Embryonic facial prominence (tissue), 1 donor: ENCODE measurements at regions not wholly inside any gene's neighbourhood (a gene's known extent, or its start where the extent isn't known, plus 50 kb on each side); places are given as distances from the start of the nearest gene placed in this dataset.

Experiments used
- DNase-seq: peaks from one replicate; pipeline ENCODE4 v3.0.0-alpha.2; 2016; ENCODE audit errors: extremely low spot score

DNA sequence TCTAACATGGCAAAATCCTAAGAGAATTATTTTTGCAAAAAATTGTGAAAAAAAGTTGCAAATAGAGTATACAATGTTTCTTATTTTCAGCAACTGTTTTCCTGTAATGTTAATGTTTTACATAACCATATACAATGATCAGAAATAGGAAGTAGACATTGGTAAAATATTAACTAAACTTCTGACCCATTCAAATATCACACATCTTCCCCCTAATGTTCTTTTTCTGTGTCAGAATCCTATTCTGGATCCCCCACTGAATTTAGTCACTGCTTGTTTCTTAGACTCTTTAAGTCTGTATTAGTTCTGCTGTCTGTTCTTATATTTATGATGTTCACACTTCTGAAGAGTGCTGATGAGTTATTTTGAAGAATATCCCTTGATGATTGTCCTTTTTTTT is 62.0 kb downstream of the HFE start:
- no peak for DNase-seq

DNA sequence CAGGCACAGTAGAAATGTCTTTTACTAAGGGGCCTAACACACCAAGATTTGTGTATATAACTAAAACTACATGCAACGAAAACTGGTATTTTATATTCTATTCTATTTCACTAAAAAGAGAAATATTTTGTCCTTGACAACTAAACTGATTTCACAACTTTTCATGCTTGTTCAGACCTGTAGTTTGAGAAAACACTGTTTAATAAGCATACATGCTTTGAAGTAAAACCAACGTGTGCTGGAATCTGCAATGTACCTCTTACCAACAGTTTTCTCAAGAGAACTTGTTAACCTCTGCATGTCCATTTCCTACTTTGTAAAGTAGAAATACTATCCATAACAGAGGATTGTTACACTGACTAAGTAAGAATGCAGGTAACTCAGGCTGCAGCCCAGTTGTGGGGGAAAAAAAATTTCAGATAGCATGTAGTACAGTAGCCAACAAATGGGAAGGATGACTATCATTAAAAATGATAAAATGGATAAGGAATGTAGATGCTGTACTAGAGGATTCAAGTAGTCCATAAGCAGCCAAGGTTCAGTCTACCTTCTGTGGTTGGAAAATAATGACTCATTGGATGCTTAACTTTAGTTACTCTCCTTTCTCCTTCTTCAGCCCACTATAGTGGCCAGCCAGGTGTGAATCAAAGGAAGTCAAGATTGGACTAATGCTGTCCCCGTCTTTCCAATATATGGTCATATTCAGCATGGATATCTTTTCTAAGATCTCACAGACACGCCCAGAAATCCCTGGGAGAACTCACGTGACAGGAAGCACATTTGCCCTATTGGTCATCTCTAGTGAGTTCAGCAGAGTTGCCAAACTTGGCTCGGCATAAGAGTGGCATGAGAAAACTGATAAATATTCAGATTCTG is 65.2 kb downstream of the HFE start:
- no peak for DNase-seq

DNA sequence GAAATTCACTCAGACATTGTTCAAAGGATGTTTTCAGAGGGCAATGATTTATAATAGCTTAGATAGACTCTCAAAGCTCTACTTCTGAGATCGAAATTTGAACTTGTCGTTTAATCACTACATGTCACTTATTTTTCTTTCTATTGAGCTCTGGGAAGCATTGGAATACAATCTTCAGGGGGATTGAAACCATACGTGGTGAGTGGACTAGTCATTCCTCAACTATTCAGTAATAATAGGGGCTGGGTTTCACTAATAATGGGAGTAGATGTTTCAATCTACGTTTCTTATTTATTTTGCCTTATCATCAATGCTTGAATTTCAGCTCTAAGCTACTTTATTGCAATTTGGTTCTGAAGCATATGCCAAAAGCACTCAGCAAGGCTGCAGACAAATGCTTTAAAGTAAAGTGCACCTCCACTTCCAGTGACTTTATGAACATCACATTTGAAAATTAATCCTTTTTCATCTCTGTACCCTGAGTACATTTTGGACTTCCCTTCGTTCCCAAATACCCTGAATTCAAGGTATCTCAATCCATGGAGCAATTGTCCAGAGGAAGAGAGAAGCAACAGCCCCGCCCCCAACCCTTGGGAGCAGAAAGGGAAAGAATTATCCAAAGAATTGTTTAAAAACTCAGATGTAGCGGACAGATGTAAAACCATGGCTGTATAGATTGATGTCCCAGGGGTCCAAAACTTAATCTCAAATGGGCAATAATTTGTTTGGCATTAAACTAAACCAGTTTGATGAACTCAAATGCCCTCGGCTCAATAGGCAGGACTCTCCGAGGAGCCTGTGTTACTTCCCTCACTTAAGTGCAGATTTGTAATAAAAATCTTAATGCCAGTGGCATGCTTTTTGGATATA is 68.1 kb downstream of the HFE start:
- no peak for DNase-seq

DNA sequence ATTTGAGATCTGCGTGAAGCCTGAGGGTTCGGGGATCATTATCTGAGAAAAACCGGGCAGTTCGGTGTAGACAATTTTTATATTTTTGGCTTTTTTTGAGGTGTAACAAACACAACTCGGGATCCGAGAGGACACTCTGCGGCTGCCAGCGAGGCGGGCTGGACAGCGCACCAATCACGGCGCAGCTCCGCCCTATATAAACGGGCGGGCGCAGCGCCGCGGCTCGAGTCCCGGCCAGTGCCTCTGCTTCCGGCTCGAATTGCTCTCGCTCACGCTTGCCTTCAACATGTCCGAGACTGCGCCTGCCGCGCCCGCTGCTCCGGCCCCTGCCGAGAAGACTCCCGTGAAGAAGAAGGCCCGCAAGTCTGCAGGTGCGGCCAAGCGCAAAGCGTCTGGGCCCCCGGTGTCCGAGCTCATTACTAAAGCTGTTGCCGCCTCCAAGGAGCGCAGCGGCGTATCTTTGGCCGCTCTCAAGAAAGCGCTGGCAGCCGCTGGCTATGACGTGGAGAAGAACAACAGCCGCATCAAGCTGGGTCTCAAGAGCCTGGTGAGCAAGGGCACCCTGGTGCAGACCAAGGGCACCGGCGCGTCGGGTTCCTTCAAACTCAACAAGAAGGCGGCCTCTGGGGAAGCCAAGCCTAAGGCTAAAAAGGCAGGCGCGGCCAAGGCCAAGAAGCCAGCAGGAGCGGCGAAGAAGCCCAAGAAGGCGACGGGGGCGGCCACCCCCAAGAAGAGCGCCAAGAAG is 69.0 kb downstream of the HFE start:
- peak; percentile 89 for DNase-seq

DNA sequence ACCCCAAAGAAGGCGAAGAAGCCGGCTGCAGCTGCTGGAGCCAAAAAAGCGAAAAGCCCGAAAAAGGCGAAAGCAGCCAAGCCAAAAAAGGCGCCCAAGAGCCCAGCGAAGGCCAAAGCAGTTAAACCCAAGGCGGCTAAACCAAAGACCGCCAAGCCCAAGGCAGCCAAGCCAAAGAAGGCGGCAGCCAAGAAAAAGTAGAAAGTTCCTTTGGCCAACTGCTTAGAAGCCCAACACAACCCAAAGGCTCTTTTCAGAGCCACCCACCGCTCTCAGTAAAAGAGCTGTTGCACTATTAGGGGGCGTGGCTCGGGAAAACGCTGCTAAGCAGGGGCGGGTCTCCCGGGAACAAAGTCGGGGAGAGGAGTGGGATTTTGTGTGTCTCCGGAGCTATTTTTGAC is 69.6 kb downstream of the HFE start:
- peak; percentile 79 for DNase-seq

DNA sequence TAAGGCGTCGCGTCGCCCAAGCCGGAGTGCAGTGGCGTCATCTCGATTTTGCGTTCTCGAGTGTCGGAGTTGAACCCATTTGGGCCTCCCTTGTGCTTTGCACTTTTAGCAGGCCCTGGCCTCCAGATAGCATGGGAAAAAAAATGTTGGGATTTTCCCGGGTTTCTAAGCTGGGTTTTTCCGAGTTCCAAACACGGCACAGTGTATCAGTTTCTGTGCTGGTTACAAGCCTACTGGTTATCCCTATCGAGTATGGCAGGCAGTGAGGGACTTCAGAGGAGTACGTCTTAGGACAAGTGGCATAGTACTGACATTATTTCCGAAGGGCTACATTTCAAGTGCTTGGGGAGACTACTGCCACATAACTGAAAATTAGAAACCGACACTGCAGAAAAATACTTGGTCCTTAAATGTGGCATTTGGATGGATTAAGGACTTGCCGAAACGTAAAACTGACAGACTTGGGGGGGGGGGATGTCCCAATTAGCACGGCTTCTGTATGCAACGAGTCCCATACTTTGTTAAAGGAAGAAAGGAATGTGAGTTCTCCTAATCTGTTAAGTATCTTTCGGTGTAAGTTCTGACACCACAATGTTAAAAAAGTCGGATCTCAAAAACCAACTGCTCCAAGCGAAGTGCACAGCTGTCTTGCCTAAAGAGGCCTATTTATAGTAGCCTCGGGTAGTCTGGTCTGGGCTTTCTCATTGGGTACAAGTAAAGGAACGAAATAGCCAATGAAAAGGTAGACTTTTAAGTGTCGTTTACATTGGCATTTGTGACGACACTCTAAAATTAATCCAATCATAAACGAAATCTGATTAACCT is 70.2 kb downstream of the HFE start:
- no peak for DNase-seq

DNA sequence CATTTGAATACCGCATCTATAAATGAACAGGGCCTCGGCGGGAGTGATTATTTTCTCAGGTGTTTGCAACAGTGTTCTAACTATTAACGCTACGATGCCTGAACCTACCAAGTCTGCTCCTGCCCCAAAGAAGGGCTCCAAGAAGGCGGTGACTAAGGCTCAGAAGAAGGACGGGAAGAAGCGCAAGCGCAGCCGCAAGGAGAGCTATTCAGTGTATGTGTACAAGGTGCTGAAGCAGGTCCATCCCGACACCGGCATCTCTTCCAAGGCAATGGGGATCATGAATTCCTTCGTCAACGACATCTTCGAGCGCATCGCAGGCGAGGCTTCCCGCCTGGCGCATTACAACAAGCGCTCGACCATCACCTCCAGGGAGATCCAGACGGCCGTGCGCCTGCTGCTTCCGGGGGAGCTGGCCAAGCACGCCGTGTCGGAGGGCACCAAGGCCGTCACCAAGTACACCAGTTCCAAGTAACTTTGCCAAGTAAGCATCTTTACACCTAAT is 70.9 kb downstream of the HFE start:
- peak; percentile 100 for DNase-seq

DNA sequence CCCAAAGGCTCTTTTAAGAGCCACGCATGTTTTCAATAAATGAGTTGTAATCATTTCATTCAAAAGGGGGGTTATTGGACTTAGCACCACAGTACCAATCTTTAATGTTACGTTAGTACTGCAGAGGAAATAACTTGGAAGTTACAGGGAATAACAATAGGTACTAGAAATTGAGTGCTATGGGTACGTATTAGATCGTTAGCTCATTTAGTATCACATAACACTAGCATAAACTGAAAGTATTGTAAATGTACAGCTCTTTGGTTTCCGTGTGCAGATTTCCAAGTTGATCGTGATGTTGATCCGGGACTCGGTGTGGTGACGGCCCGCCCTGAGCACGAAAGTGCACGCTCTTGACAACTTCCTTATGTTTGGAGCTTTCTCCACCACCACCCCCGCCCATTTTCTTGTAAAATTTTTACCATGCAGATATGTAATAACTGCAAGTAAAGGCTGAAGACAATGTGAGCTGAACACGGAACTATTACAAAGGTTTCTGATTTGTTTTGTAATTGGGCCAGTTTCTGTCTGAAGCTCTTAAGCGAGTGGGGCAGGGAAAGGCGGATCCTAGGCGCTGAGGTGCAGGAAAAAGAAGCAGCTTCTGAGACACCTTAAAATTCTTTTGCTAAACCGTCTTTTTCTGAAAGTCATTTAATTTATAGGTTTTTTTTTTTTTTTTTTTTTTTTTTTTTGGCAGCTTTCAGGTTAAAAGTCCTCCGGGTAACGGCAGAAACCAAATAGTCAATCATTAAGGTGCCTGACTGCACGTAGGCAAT is 71.5 kb downstream of the HFE start:
- DNase-seq: peak; percentile 63

DNA sequence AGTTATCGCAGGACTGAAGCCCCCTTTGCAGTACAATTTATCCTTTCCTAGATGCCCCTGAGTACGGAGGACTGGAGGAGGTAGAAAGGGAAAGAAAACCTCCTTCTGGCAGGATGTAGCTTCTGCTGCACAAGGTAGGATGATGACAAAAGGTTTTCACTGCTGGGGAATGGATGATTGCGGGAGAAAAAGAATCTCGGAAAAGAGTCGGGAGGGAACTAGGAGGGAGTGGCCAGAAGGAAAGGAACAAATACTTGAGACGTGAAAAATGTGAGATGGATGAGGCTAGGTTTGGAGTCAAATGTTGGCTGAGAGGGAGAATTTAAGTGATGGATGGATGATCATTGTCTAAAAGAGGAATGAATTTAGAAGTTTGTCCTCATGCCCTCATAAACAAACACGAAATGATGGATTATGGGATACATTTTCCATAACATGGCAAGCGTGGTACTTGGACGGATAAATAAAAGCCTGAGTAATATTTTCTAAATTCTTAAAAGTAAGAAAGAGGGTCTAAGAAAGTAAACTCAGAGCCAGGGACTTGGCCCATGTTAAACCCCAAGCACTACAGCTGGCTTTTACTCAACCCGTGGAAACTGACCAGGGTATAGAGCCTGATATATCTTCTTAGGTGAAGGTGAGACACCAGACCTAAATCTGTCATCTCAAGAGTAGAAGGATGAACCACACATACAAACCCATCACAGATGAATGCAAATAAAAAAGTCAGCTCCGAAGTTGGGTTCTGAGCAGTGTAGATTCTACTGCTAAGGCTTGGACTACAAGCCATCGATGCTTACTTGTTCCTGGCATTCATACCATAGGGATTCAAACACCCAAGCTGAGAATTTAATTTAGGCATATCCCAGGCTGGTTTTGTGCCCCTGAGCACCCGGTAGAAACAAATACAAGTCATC is 72.4 kb downstream of the HFE start:
- DNase-seq: peak; percentile 56

DNA sequence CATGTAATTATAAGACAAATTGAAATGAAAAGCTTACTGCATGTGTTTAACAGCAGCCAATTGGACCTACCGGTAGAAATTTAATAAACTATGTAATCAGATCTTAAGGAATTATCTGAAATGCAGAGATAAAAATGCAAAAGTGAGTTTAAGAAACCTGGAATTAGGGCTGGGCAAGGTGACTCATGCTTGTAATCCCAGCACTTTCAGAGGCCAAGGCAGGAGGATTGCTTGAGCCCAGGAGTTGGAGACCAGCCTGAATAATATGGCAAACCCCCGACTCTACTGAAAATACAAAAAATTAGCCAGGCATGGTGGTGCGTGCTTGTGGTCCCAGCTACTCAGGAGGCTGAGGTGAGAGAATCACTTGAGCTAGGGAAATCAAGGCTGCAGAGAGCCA is 74.1 kb downstream of the HFE start:
- no peak for DNase-seq

DNA sequence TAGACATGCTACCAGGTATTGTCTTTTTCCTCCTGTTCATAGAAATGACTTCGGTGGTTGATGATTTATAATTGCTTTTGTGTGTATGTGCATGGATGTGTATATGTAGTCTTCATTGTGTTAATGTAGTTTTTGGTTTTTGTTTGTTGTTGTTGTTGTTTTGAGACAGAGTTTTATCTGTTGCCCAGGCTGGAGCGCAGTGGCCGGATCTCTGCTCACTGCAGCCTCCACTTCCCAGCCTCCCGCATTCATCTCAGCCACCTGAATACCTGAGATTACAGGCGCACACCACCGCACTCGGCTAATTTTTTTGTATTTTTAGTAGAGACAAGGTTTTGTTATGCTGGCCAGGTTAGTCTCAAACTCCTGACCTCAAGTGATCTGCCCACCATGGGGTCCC is 75.2 kb downstream of the HFE start:
- DNase-seq: no peak

DNA sequence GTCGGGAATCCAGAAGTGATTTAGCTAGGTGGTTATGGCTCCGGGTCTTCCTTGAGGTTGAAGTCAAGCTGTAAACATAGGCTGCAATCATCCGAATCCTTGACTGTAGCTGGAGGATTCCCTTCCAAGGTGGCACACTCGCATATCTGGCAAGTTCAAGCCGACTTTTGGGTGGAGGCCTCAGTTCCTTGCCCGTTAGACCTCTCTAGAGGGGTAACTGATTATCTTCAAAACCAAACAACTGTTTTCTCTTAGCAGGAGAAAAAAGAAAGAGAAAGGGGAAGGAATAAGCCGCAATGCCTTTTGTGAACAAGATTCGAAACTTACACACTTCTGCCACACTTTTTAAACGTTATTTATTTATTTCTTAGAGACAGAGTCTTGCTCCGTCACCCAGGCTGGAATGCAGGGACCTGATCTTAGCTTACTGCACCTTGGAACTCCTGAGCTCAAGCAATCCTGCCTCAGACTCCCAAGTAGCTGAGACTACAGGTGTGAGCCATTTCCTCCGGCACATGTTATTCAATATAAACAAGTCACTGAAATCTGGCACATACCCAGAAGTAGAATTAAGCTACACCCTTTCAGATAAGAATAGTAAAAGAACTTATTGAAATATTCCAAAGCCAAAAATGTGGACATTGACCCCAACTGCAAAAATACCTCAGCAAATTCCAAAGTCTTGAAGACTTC is 76.3 kb downstream of the HFE start:
- no peak for DNase-seq

DNA sequence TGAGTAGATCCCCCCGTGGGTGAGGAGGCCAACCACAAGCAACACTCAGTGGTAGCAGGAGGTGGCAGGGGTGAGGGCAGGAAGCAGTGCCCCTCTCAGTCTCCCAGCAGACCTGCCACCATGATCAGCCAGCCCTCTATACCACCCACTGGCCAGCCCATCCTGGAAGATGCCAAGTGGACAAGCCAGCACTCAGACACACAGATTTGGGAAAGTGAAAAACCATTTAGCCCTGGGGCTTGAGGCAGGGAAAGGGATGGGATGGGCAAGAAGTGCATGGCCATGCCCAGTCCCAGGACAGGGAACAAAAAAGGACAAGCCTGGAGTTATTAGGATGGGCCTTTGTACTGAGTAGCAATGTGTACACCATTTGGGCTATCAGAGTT is 76.9 kb downstream of the HFE start:
- DNase-seq: no peak

DNA sequence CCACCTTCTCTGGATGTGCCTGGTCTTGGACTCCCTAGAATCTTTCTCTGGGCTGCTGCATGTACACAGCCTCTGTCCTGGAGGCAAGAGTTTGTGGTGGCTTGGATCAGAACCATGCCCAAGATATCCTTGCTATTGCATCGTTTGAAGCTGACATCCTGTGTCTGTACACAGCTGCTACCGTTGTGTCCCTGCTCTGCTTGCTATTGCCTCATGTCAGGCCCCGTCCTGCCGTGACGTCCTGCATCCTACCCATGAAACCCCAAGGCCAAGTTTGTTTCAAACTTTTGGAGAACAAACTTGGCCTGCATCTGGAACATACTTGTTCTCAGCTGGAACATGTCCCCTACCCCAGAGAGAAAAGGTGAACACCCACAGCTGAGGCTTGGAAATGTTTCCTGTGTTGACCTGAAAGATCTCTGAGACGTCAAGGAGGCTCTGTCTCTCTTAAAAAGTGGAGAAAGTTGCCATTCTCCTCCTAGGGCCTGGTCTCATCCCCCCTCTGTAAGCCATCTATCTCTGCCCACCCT is 78.1 kb downstream of the HFE start:
- DNase-seq: no peak

DNA sequence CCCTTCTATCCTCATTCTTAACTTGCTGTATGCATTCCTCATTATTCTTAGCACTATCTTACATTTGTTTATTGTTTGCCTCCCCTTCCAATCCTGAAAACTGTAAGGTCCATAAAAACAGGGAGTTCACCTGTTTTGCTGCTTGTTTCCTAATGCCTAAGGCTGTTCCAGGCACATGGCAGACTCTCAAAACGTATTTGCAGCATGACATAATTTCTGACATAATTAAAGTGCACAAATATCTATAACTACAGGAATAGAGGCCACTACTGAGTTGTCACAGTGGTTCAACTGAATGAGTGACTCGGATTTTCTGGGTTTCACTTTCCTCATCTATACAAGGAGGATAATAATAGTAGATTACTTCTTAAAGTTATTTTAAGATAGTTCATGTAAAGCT is 83.0 kb downstream of the HFE start:
- DNase-seq: no peak

DNA sequence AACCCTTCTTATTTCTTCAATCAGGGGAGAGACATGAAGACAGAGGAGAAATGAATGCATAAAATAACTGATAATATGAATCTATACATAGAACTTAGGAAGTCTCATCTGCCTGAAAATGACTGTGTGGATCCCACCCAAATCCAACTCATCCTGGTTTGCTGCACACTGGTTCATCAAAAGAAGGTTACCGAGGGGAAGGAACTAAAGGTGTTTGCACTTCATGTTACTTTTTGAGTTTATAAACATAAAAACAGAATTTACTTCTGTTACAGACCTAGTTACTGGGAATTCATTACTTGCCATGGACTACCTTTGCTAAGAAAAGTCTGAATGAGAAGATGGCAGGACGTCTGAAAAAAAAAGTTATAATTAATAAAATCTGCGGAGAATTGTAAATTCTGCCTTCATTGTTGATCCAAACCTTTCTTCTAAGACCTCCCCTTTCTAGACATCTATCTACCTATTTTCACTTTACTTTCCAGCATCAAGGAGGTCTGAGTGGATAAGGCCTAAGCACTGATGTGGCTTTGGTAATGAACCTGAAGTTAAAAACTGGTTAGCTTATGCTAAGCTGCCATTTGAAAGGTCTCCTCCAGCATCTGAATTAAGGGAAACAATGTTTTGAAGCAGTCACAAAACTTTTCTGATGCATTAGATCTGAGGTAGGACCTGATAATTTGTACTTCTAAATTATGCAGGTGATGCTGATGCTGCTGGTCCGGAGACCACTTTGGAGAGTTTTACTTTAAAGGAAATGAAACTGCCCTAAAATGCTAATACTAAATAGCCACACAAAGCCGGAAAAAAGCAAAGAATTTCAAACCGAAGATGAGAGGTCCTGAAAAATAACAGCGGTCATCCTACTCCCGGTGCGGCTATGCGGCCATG is 84.0 kb downstream of the HFE start:
- DNase-seq: no peak

DNA sequence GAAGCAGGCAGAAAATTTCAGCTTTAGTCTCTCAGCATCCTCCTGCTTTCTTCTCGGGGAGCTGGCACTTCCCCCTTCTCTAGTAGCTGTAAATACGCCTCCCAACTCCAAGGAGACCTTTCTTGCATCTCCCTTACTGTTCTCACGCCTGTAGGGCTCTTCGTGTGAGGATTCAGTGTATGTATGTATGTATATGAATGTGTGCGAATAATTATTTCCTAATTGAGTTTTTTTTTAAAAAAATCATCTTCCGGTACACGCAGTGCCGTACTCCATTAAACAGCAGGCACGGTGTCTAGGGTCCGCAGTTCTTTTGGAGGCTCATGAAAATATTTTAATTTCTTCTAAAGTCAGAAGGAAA is 85.4 kb downstream of the HFE start:
- DNase-seq: peak; percentile 65

DNA sequence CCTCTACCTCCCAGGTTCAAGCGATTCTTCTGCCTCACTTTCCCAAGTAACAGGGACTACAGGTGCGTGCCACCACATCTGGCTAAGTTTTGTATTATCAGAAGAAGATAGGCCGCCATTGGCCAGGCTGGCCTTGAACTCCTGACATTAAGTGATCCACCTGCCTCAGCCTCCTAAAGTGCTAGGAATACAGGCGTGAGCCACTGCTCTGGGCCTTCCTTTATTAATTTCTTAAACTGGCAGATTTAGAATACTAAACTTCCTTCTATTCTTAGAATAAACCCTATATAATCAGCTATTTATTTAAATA is 86.6 kb downstream of the HFE start:
- no peak for DNase-seq
